Hematopoietic multipotent progenitor cell (in vitro differentiated cells): ENCODE measurements at regions not wholly inside any gene's neighbourhood (a gene's known extent, or its start where the extent isn't known, plus 50 kb on each side); places are given as distances from the start of the nearest gene placed in this dataset.
"Not testable (repeated sequence)": the region's sequence is repeated elsewhere in the genome, so short reads cannot be mapped to it uniquely, and the experiment has no call there.

ENCODE experiments used
- DNase-seq, 3 donors: peaks; one replicate each; pipeline ENCODE4 v3.0.0-alpha.2; 2011 to 2015; ENCODE audit warnings: low read depth in 2 of 3, low spot score in 2 of 3

DNA sequence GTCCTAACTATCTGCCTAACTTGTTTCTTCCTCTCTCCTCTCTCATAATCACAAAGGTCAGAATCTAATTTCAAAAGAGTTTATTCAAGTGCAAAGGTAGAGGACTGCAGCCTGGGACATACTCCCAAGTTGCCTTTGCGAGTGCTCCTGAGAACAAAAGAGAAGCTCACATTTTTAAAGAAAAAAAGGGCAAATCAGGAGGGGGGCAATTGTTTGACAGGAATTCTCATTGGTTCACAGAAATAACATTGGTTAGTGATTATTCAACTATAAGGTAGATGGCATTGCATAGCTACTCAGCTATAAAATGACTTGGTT, 108.1 kb upstream of the RAI14 start:
- DNase-seq, result no peak

DNA sequence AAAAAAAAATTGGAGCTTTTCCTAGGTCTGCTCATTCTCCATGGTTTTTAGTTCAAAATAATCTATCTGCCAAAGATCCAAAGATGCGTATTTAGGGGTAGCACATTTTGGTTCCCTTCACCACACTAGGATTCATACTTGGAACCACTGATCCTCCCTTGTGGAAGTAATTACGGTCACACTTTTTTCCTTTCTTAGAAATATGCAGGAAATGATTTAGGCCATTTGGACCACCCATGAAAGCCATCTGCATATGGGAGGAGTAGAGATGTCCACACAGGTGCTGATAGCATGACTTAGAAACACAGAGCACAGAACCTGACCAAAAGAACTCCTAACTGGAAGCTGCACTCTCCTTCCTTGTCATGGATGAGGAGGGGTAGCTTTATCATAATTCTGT, 105.9 kb upstream of the RAI14 start:
- no peak for DNase-seq

DNA sequence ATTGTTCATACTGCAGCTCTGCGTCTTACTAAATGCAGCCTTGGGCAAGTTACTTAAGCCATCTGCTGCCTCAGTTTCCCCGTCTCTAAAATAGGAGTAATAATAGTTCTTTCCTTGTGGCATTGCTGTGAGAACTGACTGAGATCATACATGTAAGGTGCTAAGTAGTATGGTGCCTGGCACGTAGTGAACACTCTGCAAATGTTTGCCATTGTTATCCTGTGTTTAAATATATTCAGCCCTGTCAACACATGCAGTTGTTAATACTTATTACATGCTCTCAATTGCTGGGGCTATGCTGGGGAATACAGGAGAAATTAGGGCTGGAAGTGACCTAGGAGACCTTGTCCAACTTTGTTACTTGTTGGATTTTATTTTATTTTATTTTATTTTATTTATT, 105.2 kb upstream of the RAI14 start:
- no peak for DNase-seq

DNA sequence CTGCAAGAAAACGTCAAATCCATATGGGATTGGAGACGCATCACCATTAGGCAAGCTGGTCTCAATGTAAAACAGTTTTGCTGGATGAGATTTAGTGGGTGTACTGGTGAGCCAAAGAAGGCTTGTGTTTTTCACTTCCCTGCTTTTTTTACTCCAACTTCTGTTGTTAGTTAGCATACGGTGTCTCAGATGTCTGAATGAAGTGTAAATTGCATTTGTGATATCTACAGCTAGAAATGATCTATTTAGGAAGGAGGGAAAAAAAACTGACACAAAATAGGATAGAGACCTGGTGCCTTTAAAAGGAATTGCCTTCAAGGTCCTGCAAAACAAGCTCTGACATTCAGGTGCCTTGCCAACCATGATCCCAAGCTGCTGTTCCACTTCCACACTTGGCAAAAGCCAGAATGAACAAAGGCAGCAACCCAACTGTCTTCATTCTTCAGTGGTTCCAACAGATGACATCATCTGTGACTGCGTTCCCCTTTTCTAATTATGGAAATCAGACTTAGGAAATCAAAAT, 104.2 kb upstream of the RAI14 start:
- DNase-seq, result no peak

DNA sequence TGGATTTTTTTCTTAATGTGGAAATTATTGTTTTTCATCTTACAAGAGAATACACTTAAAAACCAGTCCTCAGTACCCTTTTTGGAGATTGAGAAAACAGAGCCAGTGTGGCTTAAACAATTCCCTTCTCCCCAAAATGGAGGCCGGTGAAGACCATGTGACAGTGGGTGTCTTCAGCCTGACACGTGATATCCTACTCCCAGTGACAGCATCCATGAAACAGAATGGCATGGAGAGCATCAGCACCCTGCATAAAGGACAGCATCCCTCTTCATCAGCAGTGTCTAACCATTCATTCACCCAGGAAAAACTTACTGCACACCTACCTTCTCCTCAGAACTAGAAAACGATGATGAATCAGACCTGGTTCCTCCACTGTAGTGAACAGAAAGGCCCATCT, 103.4 kb upstream of the RAI14 start:
- DNase-seq, result no peak

DNA sequence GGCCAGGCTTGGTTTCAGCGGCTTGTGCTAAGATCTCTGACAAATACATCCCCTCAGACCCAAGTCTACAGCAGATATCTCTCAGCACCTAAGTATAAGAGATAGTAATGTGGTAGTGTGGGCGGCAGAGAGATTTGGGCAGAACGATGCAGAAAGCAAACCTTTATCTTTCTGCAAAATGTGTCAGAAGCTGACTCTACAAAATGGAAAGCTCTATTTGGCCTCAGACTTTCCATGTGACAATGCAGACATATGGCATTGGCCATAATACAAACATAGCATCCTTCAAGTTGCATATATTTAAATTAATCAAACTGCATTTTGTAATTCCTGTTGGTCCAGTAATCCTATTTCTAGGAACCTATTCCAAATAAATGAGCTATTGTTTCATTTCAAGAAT, 102.5 kb upstream of the RAI14 start:
- no peak for DNase-seq

DNA sequence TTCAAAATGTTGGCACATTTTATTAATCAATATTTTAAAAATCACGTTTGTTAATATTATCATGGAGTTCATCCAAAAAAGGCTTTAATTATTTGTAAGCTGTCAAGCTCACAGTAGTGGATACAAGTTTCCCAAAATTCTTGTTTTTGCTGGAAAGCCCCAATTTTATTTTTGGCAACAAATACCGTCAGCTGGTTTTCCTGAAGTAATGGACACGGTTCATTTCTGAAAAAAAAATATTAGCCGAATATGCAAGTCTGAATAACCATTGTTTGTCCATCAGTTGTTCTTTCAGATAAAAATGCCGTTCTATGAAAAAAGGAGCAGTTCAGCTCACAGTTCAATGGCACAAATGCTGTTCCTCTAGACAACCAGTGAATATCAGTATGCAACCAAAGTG, 101.5 kb upstream of the RAI14 start:
- no peak for DNase-seq

DNA sequence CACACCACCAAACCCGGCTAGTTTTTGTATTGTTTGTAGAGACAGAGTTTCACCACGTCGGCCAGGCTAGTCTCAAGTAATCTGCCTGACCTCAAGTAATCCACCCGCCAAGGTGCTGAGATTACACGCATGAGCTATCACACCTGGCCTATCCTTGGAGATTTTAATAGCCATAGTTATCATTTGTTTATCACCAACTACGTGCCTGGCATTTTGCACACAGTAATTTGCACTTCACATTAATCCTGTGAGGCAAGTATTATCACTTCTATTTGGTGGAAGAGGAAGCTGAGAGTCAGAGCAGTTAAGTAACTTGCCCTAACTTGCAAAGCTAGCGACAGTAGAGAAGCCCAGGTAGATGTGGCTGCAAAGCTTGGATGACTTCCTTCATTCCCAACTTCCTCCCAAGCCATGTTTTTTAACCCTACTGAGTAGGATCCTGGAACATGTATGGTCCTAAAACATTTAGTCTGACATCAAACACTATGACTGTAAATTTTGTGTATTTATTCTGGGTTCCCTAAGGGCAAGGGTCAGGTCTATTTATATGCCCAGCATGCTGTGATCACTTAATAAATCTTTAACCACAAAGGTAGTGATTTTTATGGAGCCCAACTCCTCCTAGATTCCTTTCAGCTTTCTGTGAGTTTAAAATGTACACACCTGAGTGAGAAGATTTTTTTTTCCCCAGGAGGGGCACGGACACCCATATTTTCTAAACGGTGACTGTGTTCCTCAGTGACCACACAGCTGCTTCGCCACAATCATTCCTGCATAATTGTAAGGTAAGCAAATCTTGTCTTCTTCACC, 100.2 kb upstream of the RAI14 start:
- DNase-seq, result no peak

DNA sequence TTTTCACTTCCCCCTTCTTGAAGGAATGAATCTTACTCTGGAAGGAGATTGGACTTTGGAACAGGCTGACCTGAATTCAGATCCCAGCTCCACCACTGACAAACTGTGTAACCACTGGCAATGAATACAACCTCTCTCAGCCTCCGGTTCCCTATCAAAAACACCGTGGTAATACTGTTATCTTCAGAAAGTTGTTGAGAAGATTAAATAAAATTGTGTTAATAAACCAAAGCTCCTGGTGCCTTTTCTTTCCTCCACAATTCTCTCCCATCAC, 99.7 kb upstream of the RAI14 start:
- DNase-seq, result no peak

DNA sequence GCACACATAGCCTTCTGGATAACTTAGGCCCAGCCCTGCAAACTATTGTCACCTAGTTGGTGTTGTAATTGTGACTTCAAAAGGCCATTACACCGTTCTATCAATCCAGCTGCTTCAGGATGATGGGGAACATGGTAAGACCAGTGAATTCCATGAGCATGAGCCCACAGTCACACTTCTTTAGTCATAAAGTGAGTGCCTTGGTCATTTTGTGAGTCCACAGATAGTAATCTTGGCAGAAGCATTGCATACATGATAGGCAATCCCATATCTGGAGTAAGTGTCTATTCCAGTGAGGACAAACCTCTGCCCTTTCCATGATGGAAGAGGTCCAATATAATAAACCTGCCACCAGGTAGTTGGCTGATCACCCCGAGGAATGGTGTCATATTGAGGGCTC, 94.5 kb upstream of the RAI14 start:
- not testable (repeated sequence) for DNase-seq

DNA sequence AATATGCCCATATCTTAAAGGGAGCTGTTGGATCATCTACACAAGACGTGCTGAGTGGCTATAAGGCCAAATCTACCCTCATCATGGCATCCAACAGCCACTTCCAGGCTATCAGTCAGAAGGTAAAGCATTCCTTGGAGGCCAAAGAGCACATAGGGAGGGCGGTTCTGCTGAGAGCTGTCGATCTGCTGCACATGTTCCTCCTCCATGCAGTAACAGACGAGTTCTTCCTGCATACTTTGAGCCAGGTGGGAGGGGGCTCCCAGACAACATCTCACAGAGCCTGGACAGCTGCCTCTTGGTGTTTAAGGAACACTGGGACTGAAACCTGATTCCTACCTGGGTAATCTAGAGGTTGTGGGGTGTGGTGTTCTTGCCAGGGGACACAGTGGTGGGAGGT, 93.3 kb upstream of the RAI14 start:
- no peak for DNase-seq

DNA sequence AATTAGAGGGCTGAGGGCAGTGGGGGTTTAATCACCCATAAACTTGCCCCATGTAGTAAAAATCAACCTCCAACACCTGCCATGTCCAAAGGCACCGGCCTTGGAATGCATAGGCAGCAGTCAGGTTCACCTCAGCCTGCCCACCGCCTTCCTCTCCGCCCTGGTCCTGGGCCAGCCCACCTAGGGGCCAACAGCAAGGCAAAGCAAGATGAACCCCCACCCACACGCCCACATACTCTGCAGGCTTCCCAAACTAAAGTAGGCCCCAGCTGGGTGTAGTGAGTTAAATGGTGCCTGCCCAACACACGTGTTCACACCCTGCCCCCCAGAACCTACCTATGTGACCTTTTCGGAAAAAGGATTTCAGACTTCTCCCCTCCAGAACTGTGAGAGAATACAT, 92.9 kb upstream of the RAI14 start:
- no peak for DNase-seq

DNA sequence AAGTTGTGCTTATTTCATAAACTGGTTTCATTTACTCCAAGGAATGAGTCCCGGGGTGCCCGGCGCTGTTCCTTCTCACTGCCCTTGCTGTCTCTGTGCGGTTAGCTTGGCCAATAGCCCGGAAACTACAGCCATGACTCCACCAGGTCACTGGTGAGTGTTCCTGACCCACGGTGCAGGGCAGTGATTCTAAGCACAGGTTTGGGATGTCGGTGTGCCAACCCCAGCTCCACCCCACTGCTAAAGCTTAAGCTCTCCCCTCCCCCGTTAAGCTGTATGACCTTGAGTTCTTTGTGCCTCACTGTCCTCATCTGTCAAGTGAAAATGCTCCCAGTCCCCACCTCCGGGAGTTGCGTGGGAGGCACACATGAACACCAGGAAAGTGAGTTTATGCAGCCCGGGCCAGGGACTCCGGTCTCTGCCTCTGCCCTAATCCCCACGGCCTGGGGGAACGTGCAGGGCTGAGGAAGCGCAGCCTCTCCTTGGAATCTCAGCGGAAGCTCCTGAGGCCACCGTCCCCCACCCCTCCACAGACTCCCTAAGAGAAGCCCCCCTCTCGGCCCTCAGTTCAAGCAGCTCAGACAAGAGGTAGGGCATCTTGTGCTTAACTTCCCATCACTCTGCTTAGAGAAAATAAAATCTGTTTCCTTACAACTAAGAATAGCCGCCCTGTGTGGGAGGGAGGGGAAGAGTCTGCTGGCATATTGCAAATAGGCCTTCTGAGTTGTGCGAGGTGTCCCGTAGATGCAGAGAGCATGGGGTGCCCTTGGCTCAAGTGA, 92.0 kb upstream of the RAI14 start:
- DNase-seq, result no peak

DNA sequence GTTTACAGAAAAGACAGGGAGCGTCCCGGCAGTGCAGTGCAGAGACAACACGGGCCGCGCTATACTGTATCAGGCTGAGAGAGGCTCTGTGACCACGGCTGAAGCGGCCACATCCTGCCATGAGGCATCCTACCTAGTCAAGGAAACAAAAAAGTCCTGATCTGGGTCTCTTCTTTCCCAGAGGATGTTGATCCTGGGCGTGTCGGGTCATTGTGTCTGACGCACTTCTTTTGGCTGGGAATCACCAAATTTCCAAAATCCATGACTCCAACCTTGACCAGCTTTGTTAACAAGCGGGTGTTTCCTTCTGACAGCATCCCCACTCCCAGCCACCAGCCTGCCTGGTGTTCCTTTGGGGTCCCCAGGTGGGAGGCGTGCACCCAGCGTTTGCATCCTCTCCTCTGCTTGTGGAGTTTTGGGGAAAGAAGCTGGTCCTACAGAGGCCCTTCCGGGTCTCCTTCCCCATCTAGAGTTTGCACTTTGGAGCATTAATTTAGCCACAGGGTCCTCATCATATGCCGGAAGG, 91.4 kb upstream of the RAI14 start:
- DNase-seq, result no peak

DNA sequence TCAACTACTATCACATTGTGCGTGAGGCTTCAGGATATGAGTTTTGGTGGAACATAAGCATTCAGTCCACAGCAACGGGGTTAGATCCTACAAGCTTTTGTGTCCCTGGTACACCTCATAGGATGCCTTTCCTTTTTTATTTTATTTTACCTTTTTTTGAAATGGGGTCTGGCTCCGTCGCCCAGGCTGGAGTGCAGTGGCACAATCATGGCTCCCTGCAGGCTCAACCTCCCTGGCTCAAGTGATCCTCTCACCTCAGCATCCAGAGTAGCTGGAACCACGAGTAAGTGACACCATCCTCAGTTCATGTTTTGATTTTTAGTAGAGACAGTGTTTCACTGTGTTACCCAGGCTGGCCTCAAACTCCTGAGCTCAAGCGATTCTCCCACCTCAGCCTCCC, 86.0 kb upstream of the RAI14 start:
- no peak for DNase-seq

DNA sequence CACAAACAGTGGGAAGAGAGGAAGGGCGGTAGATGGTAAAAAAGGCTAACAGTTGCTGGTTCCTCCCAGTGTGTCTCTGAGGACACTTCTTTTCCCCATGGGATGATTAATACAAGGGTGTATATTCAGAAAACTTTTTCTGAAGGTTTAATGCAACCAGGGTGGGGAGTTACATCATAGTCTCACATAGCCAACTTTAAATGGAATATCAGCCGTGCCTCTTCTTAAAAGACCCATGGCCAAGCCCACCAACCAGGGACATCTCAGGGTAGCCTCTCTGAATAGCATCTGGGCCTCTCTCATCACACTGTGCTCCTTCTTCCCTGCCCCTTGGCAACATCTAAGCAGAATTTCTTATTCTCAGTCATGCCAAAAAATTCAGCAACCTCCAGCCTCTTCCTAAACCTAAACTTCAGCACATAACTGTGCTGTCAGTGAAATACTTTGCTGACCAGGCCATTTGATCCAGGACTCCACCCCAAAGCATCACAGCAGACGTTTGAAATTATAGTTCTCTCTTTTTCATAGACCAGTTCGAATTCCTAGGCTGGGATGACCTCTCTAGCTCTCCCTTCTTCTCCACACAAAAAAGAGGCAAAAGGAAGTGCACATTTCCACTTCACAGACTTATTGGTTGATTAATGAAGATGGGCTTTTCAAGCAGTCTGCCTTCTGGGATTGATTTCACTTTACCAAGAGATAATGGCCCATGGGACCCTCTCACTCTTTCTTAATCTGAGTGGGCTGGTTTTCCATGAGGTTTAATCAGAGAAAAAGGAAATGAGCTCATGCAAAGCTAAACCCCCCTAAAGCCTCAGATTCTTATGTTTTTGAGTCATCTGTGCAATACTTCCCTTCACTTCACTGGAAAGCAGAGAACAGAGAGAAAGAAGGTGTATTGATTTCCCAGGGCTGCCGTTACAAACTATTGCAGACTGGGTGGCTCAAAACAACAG, 85.1 kb upstream of the RAI14 start:
- DNase-seq, result no peak

DNA sequence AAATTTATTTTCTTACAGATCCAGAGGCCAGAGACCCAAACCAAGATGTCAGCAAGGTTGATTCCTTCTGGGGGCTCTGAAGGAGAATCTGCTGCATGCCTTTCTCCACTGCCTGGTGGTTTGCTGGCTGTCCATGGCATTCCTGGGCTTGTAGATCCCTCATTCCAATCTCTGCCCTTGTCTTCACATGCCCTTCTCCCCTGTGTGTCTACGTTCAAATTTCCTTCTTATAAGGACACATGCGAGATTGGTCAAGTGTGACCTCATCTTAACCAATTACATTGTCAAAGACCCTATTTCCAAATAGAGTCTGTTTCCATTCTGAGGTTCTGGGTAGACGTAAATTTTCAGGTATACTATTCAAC, 84.5 kb upstream of the RAI14 start:
- DNase-seq, result no peak

DNA sequence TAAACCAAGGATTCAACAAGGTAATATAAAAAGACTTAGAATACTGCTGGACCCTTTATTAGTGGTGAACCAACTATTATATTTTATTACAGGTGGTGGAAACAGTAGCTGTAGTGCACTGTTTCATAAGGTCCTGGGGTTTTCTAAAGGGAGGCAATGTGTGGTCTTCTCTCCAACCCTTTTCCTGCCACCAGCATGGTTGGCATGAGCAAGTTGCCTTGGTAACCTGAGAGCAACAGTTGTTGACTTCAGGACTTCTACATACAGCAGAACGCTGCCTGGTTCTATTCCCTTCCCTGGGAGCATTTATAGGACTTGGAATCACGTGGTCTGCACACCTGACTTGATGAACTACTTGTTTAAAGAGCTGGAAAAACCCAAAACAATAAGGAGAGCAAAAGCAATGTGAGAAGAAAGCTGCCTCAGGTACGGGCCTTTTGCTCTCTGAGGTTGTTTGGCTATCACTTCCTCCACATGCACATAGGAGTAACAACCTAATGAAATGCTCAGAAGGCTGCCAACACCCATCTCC, 81.1 kb upstream of the RAI14 start:
- no peak for DNase-seq

DNA sequence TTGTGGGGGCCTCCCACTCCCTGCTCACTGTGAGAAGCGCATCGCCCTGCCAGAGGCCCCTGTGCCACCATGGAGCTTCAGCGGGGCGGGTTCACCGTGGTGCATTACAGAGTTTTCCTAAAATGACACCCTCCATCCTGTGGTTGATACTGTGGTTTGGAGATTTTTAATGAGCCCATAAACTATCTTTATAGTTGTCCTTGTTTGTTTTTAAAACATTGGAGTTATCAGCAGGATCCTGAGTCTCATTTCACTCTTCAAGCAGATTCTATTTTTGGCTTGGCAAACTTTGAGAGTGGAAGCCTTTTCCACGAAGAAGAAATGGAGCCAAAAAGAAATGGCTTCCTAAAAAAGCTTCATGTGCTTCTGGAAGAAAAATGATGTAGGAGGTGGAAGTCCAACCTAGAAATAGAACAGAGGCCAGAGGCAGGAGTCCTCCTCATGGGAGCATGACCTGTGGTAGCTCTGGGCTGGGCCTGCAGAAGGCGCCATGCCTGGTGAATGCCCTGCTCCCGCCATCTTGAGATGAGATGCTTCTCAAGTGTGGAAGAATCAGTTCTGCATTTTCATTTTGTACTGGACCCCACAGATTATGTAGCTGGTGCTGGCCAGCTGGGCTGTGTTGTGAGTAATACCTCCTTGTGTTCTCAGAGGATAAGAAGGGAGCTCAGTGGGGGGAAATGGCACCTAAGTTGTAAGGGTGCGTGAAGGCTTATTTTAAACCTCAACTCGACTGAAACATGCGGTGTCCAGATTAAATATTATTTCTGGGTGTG, 79.0 kb upstream of the RAI14 start:
- DNase-seq, result no peak

DNA sequence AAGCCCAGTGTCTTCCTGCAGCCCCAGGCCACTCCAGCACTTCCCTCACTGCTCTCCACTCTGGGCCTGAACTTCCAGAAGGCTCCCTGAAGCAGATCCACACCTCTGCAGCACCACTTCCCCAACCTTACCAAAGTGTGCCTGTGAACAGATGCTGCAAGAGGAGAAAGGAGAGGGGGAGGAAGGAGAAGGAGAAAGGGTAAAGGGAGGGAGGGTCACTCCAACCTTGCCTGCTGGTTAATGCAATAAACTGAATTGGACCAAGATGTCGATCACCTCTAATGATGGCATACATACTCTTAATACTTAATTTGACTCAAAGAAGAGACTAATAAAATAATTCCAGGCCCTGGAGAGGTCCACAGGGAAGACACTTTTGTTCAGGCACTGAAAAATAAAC, 77.2 kb upstream of the RAI14 start:
- no peak for DNase-seq
